SU-DHL-6 (cell line): ENCODE measurements at regions not wholly inside any gene's neighbourhood (a gene's known extent, or its start where the extent isn't known, plus 50 kb on each side); places are given as distances from the start of the nearest gene placed in this dataset.

Experiments used
- H2AFZ ChIP-seq: fragments of 200-600 bp; sonication (generic); 2 replicates; pipeline ENCODE4 v1.6.1; 2014; ENCODE audit warnings: low read depth, mild to moderate bottlenecking, moderate library complexity, mixed read lengths, antibody characterized with exemption, low read length; ENCODE audit not compliant: severe bottlenecking
- H3F3A ChIP-seq: fragments of 200-600 bp; shearing (Covaris generic); 2 replicates; pipeline ENCODE4 v1.6.0; 2016; ENCODE audit warnings: antibody characterized with exemption, mild to moderate bottlenecking; ENCODE audit not compliant: insufficient read depth
- H3K27ac ChIP-seq: fragments of 200-600 bp; sonication (generic); 2 replicates; pipeline ENCODE4 v1.5.1; 2016; ENCODE audit warnings: low read depth, mild to moderate bottlenecking, low read length, moderate library complexity, mixed read lengths
- H3K27me3 ChIP-seq: fragments of 200-600 bp; sonication (generic), shearing (Covaris generic); 2 replicates; pipeline ENCODE4 v1.6.0; 2014; ENCODE audit warnings: mild to moderate bottlenecking, low read length
- H3K36me3 ChIP-seq: fragments of 200-600 bp; sonication (generic); 2 replicates; pipeline ENCODE4 v1.6.1; 2014; ENCODE audit warnings: mild to moderate bottlenecking, low read length, mixed read lengths
- H3K4me2 ChIP-seq: fragments of 300-600, 200-600 bp; shearing (Covaris generic), sonication (generic); 2 replicates; pipeline ENCODE4 v1.6.0; 2014; ENCODE audit warnings: low read length, low read depth, mild to moderate bottlenecking; ENCODE audit not compliant: poor library complexity, severe bottlenecking
- H3K4me3 ChIP-seq: fragments of 200-600 bp; sonication (generic); 2 replicates; pipeline ENCODE4 v1.5.1; 2014; ENCODE audit warnings: antibody characterized with exemption, low read length, mild to moderate bottlenecking, mixed read lengths; ENCODE audit not compliant: insufficient read depth, poor library complexity, severe bottlenecking
- H3K79me2 ChIP-seq: fragments of 200-600 bp; sonication (generic); 2 replicates; pipeline ENCODE4 v1.6.1; 2014; ENCODE audit warnings: mild to moderate bottlenecking, low read length, moderate library complexity; ENCODE audit not compliant: insufficient read depth
- H3K9ac ChIP-seq: fragments of 200-600 bp; sonication (generic); 2 replicates; pipeline ENCODE4 v1.7.0; 2014; ENCODE audit warnings: mild to moderate bottlenecking, low read length
- H3K9me2 ChIP-seq: fragments of 200-600 bp; sonication (generic); replicated peaks from 2 replicates; pipeline ENCODE4 v1.6.1; 2014; ENCODE audit warnings: low read length; ENCODE audit not compliant: insufficient read depth
- H3K9me3 ChIP-seq: fragments of 200-600 bp; sonication (generic); 2 replicates; pipeline ENCODE4 v1.6.1; 2014; ENCODE audit warnings: low read length, mixed read lengths; ENCODE audit not compliant: insufficient read depth
- H4K20me1 ChIP-seq: fragments of 200-600 bp; sonication (generic); 2 replicates; pipeline ENCODE4 v1.6.1; 2014; ENCODE audit warnings: low read depth, mild to moderate bottlenecking, antibody characterized with exemption, low read length, moderate library complexity, mixed read lengths
- CTCF ChIP-seq: fragments of 200-600 bp; sonication (generic); IDR thresholded peaks from one replicate; pipeline ENCODE4 v1.5.1; 2017; ENCODE audit warnings: antibody characterized with exemption, mild to moderate bottlenecking, low read length, moderate library complexity; ENCODE audit not compliant: insufficient read depth, poor library complexity, severe bottlenecking
- EZH2phosphoT487 ChIP-seq: fragments of 200-600 bp; sonication (generic), shearing (Covaris generic); conservative IDR thresholded peaks from 2 replicates; pipeline ENCODE4 v1.6.1; 2018; ENCODE audit warnings: mild to moderate bottlenecking, antibody characterized with exemption, low read length, moderate library complexity, mixed read lengths

- Histone ChIP-seq H3K9ac (no peak overlapping the region), H3K9me2 (no peaks in the 10 kb centered on the region), H3K4me3 (no peak overlapping the region), H3K4me2 (no peak overlapping the region), H3F3A (no peaks in the 10 kb centered on the region), H2AFZ (no peak overlapping the region), H3K9me3 (no peaks in the 10 kb centered on the region), H3K36me3 (no peaks in the 10 kb centered on the region), H4K20me1 (no peaks in the 10 kb centered on the region), H3K27ac (no peak overlapping the region), H3K27me3 (no peaks in the 10 kb centered on the region), H3K79me2 (no peaks in the 10 kb centered on the region)
- TF ChIP-seq EZH2phosphoT487 (no peak), CTCF (peak; percentile 81)
Measured at GRCh38 chr12:97148941-97149559, 242.0 kb downstream of the NEDD1 start.

- no peaks in the 10 kb centered on the region for H3K9me3 ChIP-seq
- H3K36me3 ChIP-seq: no peaks in the 10 kb centered on the region
- H3K27ac ChIP-seq: no peak overlapping the region
- H4K20me1 ChIP-seq: no peaks in the 10 kb centered on the region
- no peak for TF ChIP-seq CTCF
- no peak for TF ChIP-seq EZH2phosphoT487
- H2AFZ ChIP-seq: no peak overlapping the region
- H3K79me2 ChIP-seq: no peaks in the 10 kb centered on the region
- no peak overlapping the region for H3K4me2 ChIP-seq
- H3K4me3 ChIP-seq: no peak overlapping the region
- H3K27me3 ChIP-seq: no peaks in the 10 kb centered on the region
- H3K9ac ChIP-seq: no peak overlapping the region
- no peaks in the 10 kb centered on the region for H3F3A ChIP-seq
- no peaks in the 10 kb centered on the region for H3K9me2 ChIP-seq
Measured at GRCh38 chr12:97151481-97151880, 244.4 kb downstream of the NEDD1 start.

- Histone ChIP-seq H2AFZ (no peak overlapping the region), H3K9me2 (no peaks in the 10 kb centered on the region), H3K36me3 (no peaks in the 10 kb centered on the region), H3K27ac (no peak overlapping the region), H3K27me3 (no peaks in the 10 kb centered on the region), H3K9me3 (no peaks in the 10 kb centered on the region), H3K79me2 (no peaks in the 10 kb centered on the region), H3K4me3 (no peak overlapping the region), H3F3A (no peaks in the 10 kb centered on the region), H3K4me2 (no peak overlapping the region), H4K20me1 (no peaks in the 10 kb centered on the region), H3K9ac (no peak overlapping the region)
- no peak for TF ChIP-seq CTCF
- TF ChIP-seq EZH2phosphoT487: no peak
Measured at GRCh38 chr12:97159377-97159776, 252.3 kb downstream of the NEDD1 start.
